Transverse colon (tissue), 3 donors: ENCODE measurements at regions not wholly inside any gene's neighbourhood (a gene's known extent, or its start where the extent isn't known, plus 50 kb on each side); places are given as distances from the start of the nearest gene placed in this dataset.

ENCODE experiments used
- CTCF ChIP-seq, 5 experiments: fragments of 200-600 bp in 3 of 5; fragments of 450-650 bp in 2 of 5; sonication (generic) in 3 of 5; IDR thresholded peaks; 1 replicate in 2 of 5; 2 replicates in 3 of 5; pipeline ENCODE4 v1.5.1; 2016 to 2017; ENCODE audit warnings: antibody characterized with exemption in 5 of 5, inconsistent platforms in 3 of 5, mild to moderate bottlenecking in 2 of 5, moderate library complexity in 1 of 5
- POLR2A ChIP-seq: fragments of 450-650 bp; IDR thresholded peaks from one replicate; pipeline ENCODE4 v1.6.1; 2016; ENCODE audit warnings: antibody characterized with exemption, mild to moderate bottlenecking, moderate library complexity

GRCh38 chr4:59120287-59120814 lies 2010.2 kb upstream of the IGFBP7 start:
- no peak for TF ChIP-seq CTCF (IDR thresholded peaks at IDR 0.05)
- TF ChIP-seq POLR2A, result no peak
